ENCODE measurements at regions not wholly inside any gene's neighbourhood (a gene's known extent, or its start where the extent isn't known, plus 50 kb on each side); places are given as distances from the start of the nearest gene placed in this dataset.

- H3K27me3 Mint-ChIP-seq (ENCODE audit: insufficient read depth, unreplicated experiment), result no peaks in the 10 kb centered on the region
- TF ChIP-seq, protein P1, sequence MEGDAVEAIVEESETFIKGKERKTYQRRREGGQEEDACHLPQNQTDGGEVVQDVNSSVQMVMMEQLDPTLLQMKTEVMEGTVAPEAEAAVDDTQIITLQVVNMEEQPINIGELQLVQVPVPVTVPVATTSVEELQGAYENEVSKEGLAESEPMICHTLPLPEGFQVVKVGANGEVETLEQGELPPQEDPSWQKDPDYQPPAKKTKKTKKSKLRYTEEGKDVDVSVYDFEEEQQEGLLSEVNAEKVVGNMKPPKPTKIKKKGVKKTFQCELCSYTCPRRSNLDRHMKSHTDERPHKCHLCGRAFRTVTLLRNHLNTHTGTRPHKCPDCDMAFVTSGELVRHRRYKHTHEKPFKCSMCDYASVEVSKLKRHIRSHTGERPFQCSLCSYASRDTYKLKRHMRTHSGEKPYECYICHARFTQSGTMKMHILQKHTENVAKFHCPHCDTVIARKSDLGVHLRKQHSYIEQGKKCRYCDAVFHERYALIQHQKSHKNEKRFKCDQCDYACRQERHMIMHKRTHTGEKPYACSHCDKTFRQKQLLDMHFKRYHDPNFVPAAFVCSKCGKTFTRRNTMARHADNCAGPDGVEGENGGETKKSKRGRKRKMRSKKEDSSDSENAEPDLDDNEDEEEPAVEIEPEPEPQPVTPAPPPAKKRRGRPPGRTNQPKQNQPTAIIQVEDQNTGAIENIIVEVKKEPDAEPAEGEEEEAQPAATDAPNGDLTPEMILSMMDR (IDR thresholded peaks at IDR 0.05; ENCODE audit: insufficient read depth in 1 of 2, low read depth in 1 of 2, low read length in 1 of 2, severe bottlenecking in 1 of 2, unreplicated experiment in 1 of 2), result no peak
- intact Hi-C loops (cut with micrococcal nuclease; ENCODE audit: unreplicated experiment), result loop anchor here (10.0 kb wide), 1 partner anchor 801 kb away; no protein-coding TSS in a partner anchor
- H3K9me3 ChIP-seq, result no peaks in the 10 kb centered on the region
- no peaks in the 10 kb centered on the region for H3K9me3 Mint-ChIP-seq (ENCODE audit: unreplicated experiment)
- no TSS peak for BruUV-seq (replicated peaks)
- H3K27me3 ChIP-seq (replicated peaks; ENCODE audit: control insufficient read depth, insufficient read depth, low read length), result no peaks in the 10 kb centered on the region
- peaks cover 7% of the 10 kb centered on the region for H3K4me1 Mint-ChIP-seq (ENCODE audit: low read depth, unreplicated experiment)
- DNase-seq, result no peak
- ChIA-PET POLR2A (no interaction called here), CTCF (interaction anchor here (1.5 kb wide), 1 partner anchor 48 kb away, joined by 5 read pairs; no protein-coding TSS in a partner anchor)
- H3K4me3 Mint-ChIP-seq (ENCODE audit: unreplicated experiment), result no peak overlapping the region
- no peak overlapping the region for H3K27ac Mint-ChIP-seq (ENCODE audit: unreplicated experiment)
- no peaks in the 10 kb centered on the region for H3K36me3 ChIP-seq (ENCODE audit: control insufficient read depth, insufficient read depth, low read length)
- H3K4me1 ChIP-seq, result peaks cover 3% of the 10 kb centered on the region; the same call in 1 of the 2 replicates
- H3K4me3 ChIP-seq (ENCODE audit: low read depth, low read length), result no peak overlapping the region
- H3K36me3 Mint-ChIP-seq (ENCODE audit: insufficient read depth, unreplicated experiment), result no peaks in the 10 kb centered on the region
Measured at GRCh38 chr12:46936042-46936441, 110.2 kb upstream of the SLC38A4 start.

- no peak overlapping the region for H3K27ac Mint-ChIP-seq (ENCODE audit: unreplicated experiment)
- no TSS peak for BruUV-seq (replicated peaks)
Measured at GRCh38 chr12:46938071-46938678, 112.4 kb upstream of the SLC38A4 start.

GRCh38 chr12:46941981-46942380 lies 116.2 kb upstream of the SLC38A4 start:
- Mint-ChIP-seq H3K9me3 (ENCODE audit: unreplicated experiment) (no peaks in the 10 kb centered on the region), H3K4me3 (ENCODE audit: unreplicated experiment) (no peak overlapping the region), H3K27ac (ENCODE audit: unreplicated experiment) (no peak overlapping the region), H3K4me1 (ENCODE audit: low read depth, unreplicated experiment) (peaks cover 13% of the 10 kb centered on the region), H3K27me3 (ENCODE audit: insufficient read depth, unreplicated experiment) (no peaks in the 10 kb centered on the region), H3K36me3 (ENCODE audit: insufficient read depth, unreplicated experiment) (no peaks in the 10 kb centered on the region)
- Histone ChIP-seq H3K27me3 (replicated peaks; ENCODE audit: control insufficient read depth, insufficient read depth, low read length) (no peaks in the 10 kb centered on the region), H3K4me1 (no peaks in the 10 kb centered on the region), H3K36me3 (ENCODE audit: control insufficient read depth, insufficient read depth, low read length) (no peaks in the 10 kb centered on the region), H3K4me3 (ENCODE audit: low read depth, low read length) (no peak overlapping the region), H3K9me3 (no peaks in the 10 kb centered on the region)
- TF ChIP-seq, protein P1 (IDR thresholded peaks at IDR 0.05; ENCODE audit: insufficient read depth in 1 of 2, low read depth in 1 of 2, low read length in 1 of 2, severe bottlenecking in 1 of 2, unreplicated experiment in 1 of 2), result no peak
- DNase-seq, result no peak
- CTCF ChIA-PET, result interaction anchor here (1.0 to 1.7 kb wide), 2 partner anchors 79 to 270 kb away, joined by 3 to 6 read pairs; no protein-coding TSS in a partner anchor
- BruUV-seq (replicated peaks), result no TSS peak
- intact Hi-C loops (cut with micrococcal nuclease; ENCODE audit: unreplicated experiment), result loop anchor here (5.0 kb wide), 1 partner anchor 40 kb away; no protein-coding TSS in a partner anchor
- POLR2A ChIA-PET, result no interaction called here

More at GRCh38 chr12:46938071-46938678, 112.4 kb upstream of the SLC38A4 start:
- intact Hi-C loops (cut with micrococcal nuclease; ENCODE audit: unreplicated experiment), result loop anchor here (10.0 kb wide), 1 partner anchor 803 kb away; no protein-coding TSS in a partner anchor
- H3K27me3 ChIP-seq (replicated peaks; ENCODE audit: control insufficient read depth, insufficient read depth, low read length), result no peaks in the 10 kb centered on the region
- TF ChIP-seq, protein P1 (IDR thresholded peaks at IDR 0.05; ENCODE audit: insufficient read depth in 1 of 2, low read depth in 1 of 2, low read length in 1 of 2, severe bottlenecking in 1 of 2, unreplicated experiment in 1 of 2), result no peak
- Mint-ChIP-seq H3K9me3 (ENCODE audit: unreplicated experiment) (no peaks in the 10 kb centered on the region), H3K4me3 (ENCODE audit: unreplicated experiment) (no peak overlapping the region), H3K36me3 (ENCODE audit: insufficient read depth, unreplicated experiment) (no peaks in the 10 kb centered on the region), H3K27me3 (ENCODE audit: insufficient read depth, unreplicated experiment) (no peaks in the 10 kb centered on the region), H3K4me1 (ENCODE audit: low read depth, unreplicated experiment) (peaks cover 13% of the 10 kb centered on the region)
- no peak for DNase-seq
- no peaks in the 10 kb centered on the region for H3K36me3 ChIP-seq (ENCODE audit: control insufficient read depth, insufficient read depth, low read length)
- no peaks in the 10 kb centered on the region for H3K9me3 ChIP-seq
- peaks cover 3% of the 10 kb centered on the region; the same call in 1 of the 2 replicates for H3K4me1 ChIP-seq
- CTCF ChIA-PET, result no interaction called here
- no peak overlapping the region for H3K4me3 ChIP-seq (ENCODE audit: low read depth, low read length)
- POLR2A ChIA-PET, result no interaction called here

All from Caco-2 (cell line).